SU-DHL-6 (cell line): ENCODE measurements at regions not wholly inside any gene's neighbourhood (a gene's known extent, or its start where the extent isn't known, plus 50 kb on each side); places are given as distances from the start of the nearest gene placed in this dataset.

ENCODE experiments used
- H2AFZ ChIP-seq: fragments of 200-600 bp; sonication (generic); 2 replicates; pipeline ENCODE4 v1.6.1; 2014; ENCODE audit warnings: low read depth, mild to moderate bottlenecking, moderate library complexity, mixed read lengths, antibody characterized with exemption, low read length; ENCODE audit not compliant: severe bottlenecking
- H3F3A ChIP-seq: fragments of 200-600 bp; shearing (Covaris generic); 2 replicates; pipeline ENCODE4 v1.6.0; 2016; ENCODE audit warnings: antibody characterized with exemption, mild to moderate bottlenecking; ENCODE audit not compliant: insufficient read depth
- H3K27ac ChIP-seq: fragments of 200-600 bp; sonication (generic); 2 replicates; pipeline ENCODE4 v1.5.1; 2016; ENCODE audit warnings: low read depth, mild to moderate bottlenecking, low read length, moderate library complexity, mixed read lengths
- H3K27me3 ChIP-seq: fragments of 200-600 bp; sonication (generic), shearing (Covaris generic); 2 replicates; pipeline ENCODE4 v1.6.0; 2014; ENCODE audit warnings: mild to moderate bottlenecking, low read length
- H3K36me3 ChIP-seq: fragments of 200-600 bp; sonication (generic); 2 replicates; pipeline ENCODE4 v1.6.1; 2014; ENCODE audit warnings: mild to moderate bottlenecking, low read length, mixed read lengths
- H3K4me2 ChIP-seq: fragments of 300-600, 200-600 bp; shearing (Covaris generic), sonication (generic); 2 replicates; pipeline ENCODE4 v1.6.0; 2014; ENCODE audit warnings: low read length, low read depth, mild to moderate bottlenecking; ENCODE audit not compliant: poor library complexity, severe bottlenecking
- H3K4me3 ChIP-seq: fragments of 200-600 bp; sonication (generic); 2 replicates; pipeline ENCODE4 v1.5.1; 2014; ENCODE audit warnings: antibody characterized with exemption, low read length, mild to moderate bottlenecking, mixed read lengths; ENCODE audit not compliant: insufficient read depth, poor library complexity, severe bottlenecking
- H3K79me2 ChIP-seq: fragments of 200-600 bp; sonication (generic); 2 replicates; pipeline ENCODE4 v1.6.1; 2014; ENCODE audit warnings: mild to moderate bottlenecking, low read length, moderate library complexity; ENCODE audit not compliant: insufficient read depth
- H3K9ac ChIP-seq: fragments of 200-600 bp; sonication (generic); 2 replicates; pipeline ENCODE4 v1.7.0; 2014; ENCODE audit warnings: mild to moderate bottlenecking, low read length
- H3K9me2 ChIP-seq: fragments of 200-600 bp; sonication (generic); replicated peaks from 2 replicates; pipeline ENCODE4 v1.6.1; 2014; ENCODE audit warnings: low read length; ENCODE audit not compliant: insufficient read depth
- H3K9me3 ChIP-seq: fragments of 200-600 bp; sonication (generic); 2 replicates; pipeline ENCODE4 v1.6.1; 2014; ENCODE audit warnings: low read length, mixed read lengths; ENCODE audit not compliant: insufficient read depth
- H4K20me1 ChIP-seq: fragments of 200-600 bp; sonication (generic); 2 replicates; pipeline ENCODE4 v1.6.1; 2014; ENCODE audit warnings: low read depth, mild to moderate bottlenecking, antibody characterized with exemption, low read length, moderate library complexity, mixed read lengths
- CTCF ChIP-seq: fragments of 200-600 bp; sonication (generic); IDR thresholded peaks from one replicate; pipeline ENCODE4 v1.5.1; 2017; ENCODE audit warnings: antibody characterized with exemption, mild to moderate bottlenecking, low read length, moderate library complexity; ENCODE audit not compliant: insufficient read depth, poor library complexity, severe bottlenecking
- EZH2phosphoT487 ChIP-seq: fragments of 200-600 bp; sonication (generic), shearing (Covaris generic); conservative IDR thresholded peaks from 2 replicates; pipeline ENCODE4 v1.6.1; 2018; ENCODE audit warnings: mild to moderate bottlenecking, antibody characterized with exemption, low read length, moderate library complexity, mixed read lengths

DNA sequence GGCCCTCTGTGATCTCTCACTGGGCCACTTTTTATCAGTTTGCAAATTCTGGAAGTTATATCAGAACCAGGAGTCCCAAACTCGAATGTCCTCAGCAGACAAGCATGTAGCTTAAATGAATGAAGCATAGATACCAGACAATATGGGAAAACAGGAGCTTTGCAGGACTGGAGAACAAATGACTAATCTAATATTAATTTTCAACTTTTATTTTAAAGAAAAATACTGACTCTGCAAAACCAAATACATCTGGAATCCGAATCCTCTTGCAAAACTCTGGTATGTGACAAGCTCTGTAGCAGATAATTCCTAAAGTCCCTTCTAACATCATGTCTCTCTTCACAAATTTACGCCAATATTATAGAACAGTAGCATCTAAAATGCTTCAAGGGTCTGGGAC, 427.4 kb downstream of the TTLL7 start:
- Histone ChIP-seq H3K27ac (no peak overlapping the region), H3F3A (no peaks in the 10 kb centered on the region), H3K36me3 (no peaks in the 10 kb centered on the region), H4K20me1 (no peaks in the 10 kb centered on the region), H3K79me2 (no peaks in the 10 kb centered on the region), H3K4me3 (no peak overlapping the region), H3K4me2 (no peak overlapping the region), H3K9me3 (no peaks in the 10 kb centered on the region), H2AFZ (no peak overlapping the region), H3K9ac (no peak overlapping the region), H3K27me3 (no peaks in the 10 kb centered on the region), H3K9me2 (no peaks in the 10 kb centered on the region)
- TF ChIP-seq EZH2phosphoT487, result no peak
- TF ChIP-seq CTCF, result no peak

DNA sequence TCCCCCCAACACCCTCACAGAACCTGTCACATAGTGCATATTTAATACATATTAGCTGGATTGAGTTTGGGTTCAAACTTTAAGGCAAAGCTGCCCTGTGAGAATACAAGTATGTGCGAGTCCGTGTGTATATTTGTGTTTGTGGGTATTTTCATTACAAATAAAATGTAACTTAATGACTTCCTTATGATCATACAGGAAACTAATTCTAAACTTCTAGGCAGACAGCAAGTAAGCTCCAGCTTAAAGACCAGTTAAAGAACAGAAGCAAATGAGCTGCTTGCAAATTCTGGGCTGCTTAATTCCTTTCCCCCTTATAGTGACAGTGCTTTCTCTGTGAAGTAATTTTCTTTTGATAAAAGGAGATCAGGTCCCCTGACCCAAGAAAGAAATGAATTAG, 437.6 kb downstream of the TTLL7 start:
- Histone ChIP-seq H3K79me2 (no peaks in the 10 kb centered on the region), H3K9ac (no peak overlapping the region), H3K27me3 (no peaks in the 10 kb centered on the region), H2AFZ (no peak overlapping the region), H3K4me2 (no peak overlapping the region), H4K20me1 (no peaks in the 10 kb centered on the region), H3K9me3 (no peaks in the 10 kb centered on the region), H3F3A (no peaks in the 10 kb centered on the region), H3K9me2 (no peaks in the 10 kb centered on the region), H3K4me3 (no peak overlapping the region), H3K27ac (no peak overlapping the region), H3K36me3 (no peaks in the 10 kb centered on the region)
- TF ChIP-seq EZH2phosphoT487 (no peak), CTCF (no peak)

DNA sequence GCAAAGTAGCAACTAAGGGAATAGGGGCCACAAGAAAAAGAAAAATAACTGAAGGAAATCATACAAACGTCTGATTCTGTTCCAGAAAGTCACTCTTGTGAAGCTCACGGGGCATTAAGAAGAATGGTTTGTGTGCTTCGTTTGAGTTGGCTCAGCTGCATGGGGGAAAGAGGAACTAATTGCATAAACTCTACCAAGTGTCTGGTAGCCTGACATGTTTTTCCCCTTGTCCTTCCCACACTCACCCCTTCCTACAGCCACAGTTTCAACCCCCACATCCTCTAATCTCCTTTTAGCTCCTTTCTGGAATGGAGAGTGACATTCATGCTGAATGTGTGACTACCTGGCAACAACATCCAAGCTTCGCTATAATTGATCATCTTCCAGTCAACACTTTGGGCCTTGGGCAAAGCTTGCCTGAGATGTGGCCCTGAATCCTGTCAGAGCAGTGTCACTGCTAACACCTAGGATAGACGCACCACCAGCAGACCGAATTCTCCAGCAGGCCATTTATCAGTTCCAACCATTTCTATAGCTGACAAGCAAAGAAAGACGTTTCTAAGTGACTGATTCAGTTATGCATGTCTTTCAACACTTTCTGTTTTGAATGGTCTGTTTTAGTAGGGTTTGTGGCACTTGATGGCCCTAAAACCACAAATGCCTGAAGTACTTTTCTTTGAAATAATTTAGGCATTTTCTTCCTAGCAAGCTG, 439.6 kb downstream of the TTLL7 start:
- Histone ChIP-seq H3K27me3 (no peaks in the 10 kb centered on the region), H3F3A (no peaks in the 10 kb centered on the region), H2AFZ (no peak overlapping the region), H3K9ac (no peak overlapping the region), H4K20me1 (no peaks in the 10 kb centered on the region), H3K9me3 (no peaks in the 10 kb centered on the region), H3K79me2 (no peaks in the 10 kb centered on the region), H3K9me2 (no peaks in the 10 kb centered on the region), H3K4me3 (no peak overlapping the region), H3K4me2 (no peak overlapping the region), H3K36me3 (no peaks in the 10 kb centered on the region), H3K27ac (no peak overlapping the region)
- TF ChIP-seq CTCF, result no peak
